HepG2 (cell line): ENCODE measurements at regions not wholly inside any gene's neighbourhood (a gene's known extent, or its start where the extent isn't known, plus 50 kb on each side); places are given as distances from the start of the nearest gene placed in this dataset.

Source experiments
- ATAC-seq: fragments of 200-7000 bp; cut with Tn5 transposase; 3 replicates; pipeline ENCODE4 v1.9.1; 2020; ENCODE audit warnings: mild to moderate bottlenecking, moderate library complexity
- BruUV-seq: library from RNA; stranded (reverse); fragments of 400-500 nt; replicated peaks from 2 replicates; lab custom pipeline; 2021; lab: Mats Ljungman, UMichigan
- CTCF ChIA-PET: fragments of 300-600 bp; formaldehyde crosslinking; extraction: SDS; loops from one replicate; lab custom pipeline; 2021; ENCODE audit warnings: low total read pairs, inconsistent platforms, low intra/inter-chr PET ratio; lab: Yijun Ruan, JAX
- POLR2A ChIA-PET: fragments of 350-600 bp; sonication (Branson Sonifier 250); formaldehyde crosslinking; loops from one replicate; lab custom pipeline; 2020; ENCODE audit warnings: antibody characterized with exemption, inconsistent platforms; lab: Yijun Ruan, JAX
- DNase-seq: peaks from one replicate; pipeline ENCODE4 v3.0.0-alpha.2; 2015; ENCODE audit warnings: low spot score
- FAIRE-seq: peaks from 3 replicates; lab custom pipeline; 2011; peaks lifted over from hg19 to GRCh38; lab: Jason Lieb, UNC
- H2AFZ ChIP-seq: one replicate; pipeline ENCODE4 v1.6.1; 2011; ENCODE audit warnings: low read length, inconsistent platforms
- H3K27ac ChIP-seq: fragments of 300-600 bp; 3 replicates; pipeline ENCODE4 v1.8.0; 2011; ENCODE audit warnings: mixed run types, mild to moderate bottlenecking, mixed read lengths, low read length, inconsistent platforms; ENCODE audit not compliant: insufficient read depth; ENCODE audit errors: extremely low read length
- H3K27me3 ChIP-seq, 2 experiments: fragments of 200-600 bp in 1 of 2; 2 replicates in 1 of 2; 3 replicates in 1 of 2; pipeline versions ENCODE4 v1.6.0 to v1.8.0; 2011; ENCODE audit warnings: low read length in 2 of 2, mild to moderate bottlenecking in 2 of 2, moderate library complexity in 2 of 2, inconsistent platforms in 1 of 2; ENCODE audit not compliant: insufficient read depth in 2 of 2, control insufficient read depth in 1 of 2
- H3K36me3 ChIP-seq, 2 experiments: fragments of 200-600 bp in 1 of 2; replicated peaks in 1 of 2; 2 replicates in 1 of 2; 3 replicates in 1 of 2; pipeline versions ENCODE4 v1.5.1 to v1.8.0; 2011; ENCODE audit warnings: low read length in 2 of 2, inconsistent platforms in 1 of 2; ENCODE audit not compliant: insufficient read depth in 2 of 2, control insufficient read depth in 1 of 2
- H3K4me1 ChIP-seq: 2 replicates; pipeline ENCODE4 v1.5.1; 2012; ENCODE audit warnings: low read length, inconsistent platforms; ENCODE audit not compliant: insufficient read depth
- H3K4me2 ChIP-seq: 2 replicates; pipeline ENCODE4 v1.6.0; 2011; ENCODE audit warnings: low read depth, low read length, inconsistent platforms
- H3K4me3 ChIP-seq, 3 experiments: fragments of 200-600 bp in 1 of 3; sonication (generic), shearing (Covaris generic) in 1 of 3; replicated peaks in 1 of 3; 2 replicates each; pipeline ENCODE4 v1.5.1; 2011 to 2016; ENCODE audit warnings: low read length in 3 of 3, inconsistent platforms in 2 of 3, low read depth in 2 of 3, mild to moderate bottlenecking in 2 of 3, control low read depth in 1 of 3, mixed read lengths in 1 of 3; ENCODE audit not compliant: insufficient read depth in 1 of 3
- H3K79me2 ChIP-seq: one replicate; pipeline ENCODE4 v1.6.1; 2011; ENCODE audit warnings: low read length, inconsistent platforms; ENCODE audit not compliant: insufficient read depth
- H3K9ac ChIP-seq: 2 replicates; pipeline ENCODE4 v1.6.0; 2011; ENCODE audit warnings: mild to moderate bottlenecking, low read depth, low read length, inconsistent platforms; ENCODE audit not compliant: insufficient read depth
- H3K9me3 ChIP-seq: 2 replicates; pipeline ENCODE4 v1.5.1; 2012; ENCODE audit warnings: mild to moderate bottlenecking, low read length
- H4K20me1 ChIP-seq: 2 replicates; pipeline ENCODE4 v1.6.0; 2011; ENCODE audit warnings: inconsistent platforms, mild to moderate bottlenecking, low read length, moderate library complexity; ENCODE audit not compliant: insufficient read depth
- ATAD3A ChIP-seq: sonication (generic); formaldehyde crosslinking; IDR thresholded peaks from 2 replicates; pipeline ENCODE4 v1.4.0; 2020; ENCODE audit warnings: missing genetic modification reagents
- HCFC1 ChIP-seq: fragments of 150-350 bp; IDR thresholded peaks from 2 replicates; pipeline ENCODE4 v1.6.1; 2014; ENCODE audit warnings: low read depth, low read length
- REPIN1 ChIP-seq: sonication (generic); formaldehyde crosslinking; IDR thresholded peaks from 2 replicates; pipeline ENCODE4 v1.8.0; 2022; ENCODE audit warnings: missing genetic modification reagents, low read depth, mild to moderate bottlenecking, borderline replicate concordance
- ZNF205 ChIP-seq: IDR thresholded peaks from 2 replicates; pipeline ENCODE4 v1.6.1; 2018; ENCODE audit warnings: missing biosample characterization, missing genetic modification reagents
- ZNF660 ChIP-seq: sonication (generic); formaldehyde crosslinking; IDR thresholded peaks from 2 replicates; pipeline ENCODE4 v1.5.1; 2020; ENCODE audit warnings: mild to moderate bottlenecking, low read depth, missing genetic modification reagents, borderline replicate concordance
- WGBS: methylation state at CpG from one replicate; pipeline ENCODE4 v1.1.6; 2017; ENCODE audit warnings: low lambda C conversion rate; 5-methylcytosine and 5-hydroxymethylcytosine counted together
- in situ Hi-C: cut with HindIII; loops from 2 replicates; pipeline ENCODE4 v1.10.0; 2017; ENCODE audit warnings: low pct_unique_long_range_greater_than_20kb; ENCODE audit not compliant: extremely low pct_ligation_motif_present
- intact Hi-C: fragments of 100-400 bp; cut with micrococcal nuclease; formaldehyde crosslinking; loops from one replicate; pipeline ENCODE4 v1.10.0; 2022; ENCODE audit not compliant: unreplicated experiment

DNA sequence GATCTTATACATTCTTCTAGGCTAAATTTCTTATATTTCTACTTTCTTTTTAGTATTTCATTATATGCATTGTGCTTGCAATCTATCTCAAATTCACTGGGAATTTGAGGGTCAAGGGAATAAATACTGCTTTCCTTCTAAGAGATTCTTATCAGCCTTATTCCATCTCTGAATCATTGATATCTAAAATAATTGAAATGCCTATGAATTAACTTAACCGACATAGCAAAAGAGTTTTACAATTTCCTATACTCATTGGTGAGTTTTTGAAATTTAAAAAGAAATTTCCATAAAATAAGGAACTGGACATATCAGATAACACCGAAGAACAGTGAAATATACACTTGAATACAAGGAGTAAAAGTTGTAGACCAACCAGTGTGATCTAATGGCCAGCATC is 373.7 kb downstream of the NAF1 start:
- POLR2A ChIA-PET: no interaction called here
- no TSS peak for BruUV-seq
- no peaks in the 10 kb centered on the region for H3K4me1 ChIP-seq

DNA sequence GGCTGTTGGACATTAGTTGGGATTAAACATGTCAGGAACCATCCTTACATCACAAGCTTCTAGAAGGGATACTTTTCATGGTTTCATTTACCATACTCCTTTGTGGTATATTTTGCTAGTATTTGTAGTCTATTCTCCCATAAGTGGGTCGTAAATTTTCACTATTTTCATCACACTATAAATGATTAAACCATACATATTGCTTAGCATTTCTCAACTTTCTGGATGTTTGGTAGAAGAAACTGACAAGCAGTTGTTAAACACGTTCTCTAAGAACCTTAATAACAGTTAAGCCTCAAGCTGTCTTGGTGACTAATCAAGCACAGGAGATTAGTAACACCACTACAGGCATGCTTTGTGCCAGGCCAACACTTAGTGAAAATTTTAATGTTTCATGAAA is 375.5 kb downstream of the NAF1 start:
- TF ChIP-seq ZNF660 (CRISPR knock-in tag) (no peak), ATAD3A (CRISPR knock-in tag) (no peak), HCFC1 (no peak)

More for the DNA sequence above, 373.7 kb downstream of the NAF1 start:
- Histone ChIP-seq H3K79me2 (no peaks in the 10 kb centered on the region), H3K27ac (no peak overlapping the region), H3K9me3 (no peaks in the 10 kb centered on the region), H3K27me3 (no peaks in the 10 kb centered on the region), H3K36me3 (no peaks in the 10 kb centered on the region), H3K9ac (no peak overlapping the region), H2AFZ (no peak overlapping the region), H3K4me3 (no peak overlapping the region), H4K20me1 (no peaks in the 10 kb centered on the region), H3K4me2 (no peak overlapping the region)
- in situ Hi-C loops: no loop called here
- WGBS: 0% methylated on average over 2 of the region's 2 CpGs
- FAIRE-seq (no peak), ATAC-seq (no peak), DNase-seq (no peak)
- CTCF ChIA-PET: no interaction called here
- TF ChIP-seq REPIN1: no peak
- TF ChIP-seq ZNF205 (CRISPR knock-in tag): no peak
- intact Hi-C loops: no loop called here

More for the DNA sequence above, 375.5 kb downstream of the NAF1 start:
- Histone ChIP-seq H2AFZ (no peak overlapping the region), H3K36me3 (no peaks in the 10 kb centered on the region), H3K4me3 (no peak overlapping the region), H3K9me3 (no peaks in the 10 kb centered on the region), H3K4me2 (no peak overlapping the region), H4K20me1 (no peaks in the 10 kb centered on the region), H3K27ac (no peak overlapping the region), H3K79me2 (no peaks in the 10 kb centered on the region), H3K4me1 (no peaks in the 10 kb centered on the region), H3K27me3 (no peaks in the 10 kb centered on the region), H3K9ac (no peak overlapping the region)
- in situ Hi-C loops (no loop called here), intact Hi-C loops (no loop called here)
- no TSS peak for BruUV-seq
- ChIA-PET POLR2A (no interaction called here), CTCF (no interaction called here)
- WGBS: 4% methylated on average over 2 of the region's 2 CpGs
- FAIRE-seq: no peak
- no peak for ATAC-seq
- no peak for DNase-seq
